KBM-7 (cell line): ENCODE measurements at regions not wholly inside any gene's neighbourhood (a gene's known extent, or its start where the extent isn't known, plus 50 kb on each side); places are given as distances from the start of the nearest gene placed in this dataset.
"Not testable (repeated sequence)": the region's sequence is repeated elsewhere in the genome, so short reads cannot be mapped to it uniquely, and the experiment has no call there.

Experiments
- DNase-seq: peaks from one replicate; pipeline ENCODE4 v3.0.0-alpha.2; 2015
- in situ Hi-C: fragments of 300-500 bp; cut with MboI; formaldehyde crosslinking; loops from 2 replicates; pipeline ENCODE4 v1.14.3; 2020; ENCODE audit warnings: low sequenced_read_pairs, low pct_unique_long_range_greater_than_20kb, mixed read lengths

GRCh38 chr11:116055064-116055463, 550.8 kb upstream of the CADM1 start:
- DNase-seq, result no peak
- in situ Hi-C loops, result no loop called here

- in situ Hi-C loops, result no loop called here
- no peak for DNase-seq
Observed at GRCh38 chr11:116053548-116053919, 549.3 kb upstream of the CADM1 start.

- in situ Hi-C loops, result no loop called here
- no peak for DNase-seq
Observed at GRCh38 chr11:116052603-116053547, 548.7 kb upstream of the CADM1 start.

GRCh38 chr11:116051494-116051893, 547.3 kb upstream of the CADM1 start:
- no peak for DNase-seq
- in situ Hi-C loops, result no loop called here

GRCh38 chr11:116049383-116049782, 545.2 kb upstream of the CADM1 start:
- DNase-seq, result no peak
- in situ Hi-C loops, result no loop called here

GRCh38 chr11:116046127-116046526, 541.9 kb upstream of the CADM1 start:
- no peak for DNase-seq
- in situ Hi-C loops, result no loop called here

- in situ Hi-C loops, result no loop called here
- DNase-seq, result no peak
Observed at GRCh38 chr11:116044941-116045340, 540.7 kb upstream of the CADM1 start.

- in situ Hi-C loops, result no loop called here
- DNase-seq, result no peak
Observed at GRCh38 chr11:116044520-116044919, 540.3 kb upstream of the CADM1 start.

GRCh38 chr11:116043857-116044256, 539.6 kb upstream of the CADM1 start:
- DNase-seq, result no peak
- in situ Hi-C loops, result no loop called here

- in situ Hi-C loops, DNase-seq: not testable (repeated sequence)
Observed at GRCh38 chr11:116043059-116043458, 538.8 kb upstream of the CADM1 start.

GRCh38 chr11:116042146-116042545, 537.9 kb upstream of the CADM1 start:
- in situ Hi-C loops, result no loop called here
- no peak for DNase-seq

- DNase-seq, result no peak
- in situ Hi-C loops, result no loop called here
Observed at GRCh38 chr11:116037861-116038260, 533.6 kb upstream of the CADM1 start.

GRCh38 chr11:116035977-116036376, 531.8 kb upstream of the CADM1 start:
- in situ Hi-C loops, result no loop called here
- DNase-seq, result no peak

GRCh38 chr11:116033931-116034553, 529.8 kb upstream of the CADM1 start:
- in situ Hi-C loops, result no loop called here
- DNase-seq, result no peak

GRCh38 chr11:116030697-116031331, 526.6 kb upstream of the CADM1 start:
- in situ Hi-C loops, result no loop called here
- DNase-seq, result no peak

- DNase-seq, in situ Hi-C loops: not testable (repeated sequence)
Observed at GRCh38 chr11:116028506-116028905, 524.3 kb upstream of the CADM1 start.

GRCh38 chr11:115999437-115999836, 495.2 kb upstream of the CADM1 start:
- no peak for DNase-seq
- in situ Hi-C loops, result no loop called here

GRCh38 chr11:115996808-115997188, 492.6 kb upstream of the CADM1 start:
- in situ Hi-C loops, result no loop called here
- DNase-seq, result no peak

GRCh38 chr11:115996125-115996807, 492.1 kb upstream of the CADM1 start:
- in situ Hi-C loops, result no loop called here
- no peak for DNase-seq

- in situ Hi-C loops, result no loop called here
- no peak for DNase-seq
Observed at GRCh38 chr11:115993590-115993989, 489.4 kb upstream of the CADM1 start.
